Esophagus muscularis mucosa (tissue), 4 donors: ENCODE measurements at regions not wholly inside any gene's neighbourhood (a gene's known extent, or its start where the extent isn't known, plus 50 kb on each side); places are given as distances from the start of the nearest gene placed in this dataset.

Experiments
- DNase-seq: peaks from one replicate; pipeline ENCODE4 v3.0.0-alpha.2; 2017; ENCODE audit errors: extremely low spot score
- H3K27ac ChIP-seq, 4 donors: fragments of 200-600 bp; sonication (generic); replicated peaks in 1 of 4; 1 replicate in 3 of 4; 2 replicates in 1 of 4; pipeline ENCODE4 v1.5.1; 2016 to 2019; ENCODE audit warnings: mild to moderate bottlenecking in 1 of 4
- H3K27me3 ChIP-seq, 4 donors: fragments of 200-600 bp; sonication (generic); one replicate each; pipeline versions ENCODE4 v1.5.1 to v1.6.0; 2016 to 2019
- H3K36me3 ChIP-seq, 4 donors: fragments of 200-600 bp; sonication (generic); one replicate each; pipeline ENCODE4 v1.5.1; 2016 to 2019
- H3K4me1 ChIP-seq, 4 donors: fragments of 200-600 bp; sonication (generic); one replicate each; pipeline ENCODE4 v1.5.1; 2016 to 2019
- H3K4me3 ChIP-seq, 4 donors: fragments of 200-600 bp; sonication (generic); 1 replicate in 2 of 4; 2 replicates in 2 of 4; pipeline ENCODE4 v1.5.1; 2016 to 2019; ENCODE audit warnings: mild to moderate bottlenecking in 4 of 4, moderate library complexity in 1 of 4
- H3K9me3 ChIP-seq, 4 donors: fragments of 200-600 bp; sonication (generic); 1 replicate in 3 of 4; 2 replicates in 1 of 4; pipeline ENCODE4 v1.5.1; 2016 to 2019
- EP300 ChIP-seq: sonication (generic); formaldehyde crosslinking; IDR thresholded peaks from one replicate; pipeline ENCODE4 v1.6.1; 2017; ENCODE audit warnings: antibody characterized with exemption
- POLR2A ChIP-seq: fragments of 450-650 bp; IDR thresholded peaks from one replicate; pipeline ENCODE4 v1.6.1; 2017; ENCODE audit warnings: antibody characterized with exemption, moderate library complexity, mild to moderate bottlenecking, low read depth
- POLR2AphosphoS5 ChIP-seq, 2 donors: sonication (generic); formaldehyde crosslinking; IDR thresholded peaks; one replicate each; pipeline ENCODE4 v1.6.1; 2017; ENCODE audit warnings: antibody characterized with exemption in 2 of 2
- WGBS: methylation state at CpG from one replicate; pipeline ENCODE4 v1.1.5; 2018; 5-methylcytosine and 5-hydroxymethylcytosine counted together
- intact Hi-C: fragments of 100-400 bp; cut with DNase I; formaldehyde crosslinking; loops from one replicate; pipeline ENCODE4 v1.15.1; 2023
- TF ChIP-seq, protein P1 (sequence below), 3 experiments: fragments of 200-600 bp in 2 of 3; fragments of 450-650 bp in 1 of 3; sonication (generic) in 2 of 3; IDR thresholded peaks; one replicate each; pipeline ENCODE4 v1.5.1; 2017 to 2019; ENCODE audit warnings: antibody characterized with exemption in 3 of 3, mild to moderate bottlenecking in 2 of 3, moderate library complexity in 1 of 3

DNA sequence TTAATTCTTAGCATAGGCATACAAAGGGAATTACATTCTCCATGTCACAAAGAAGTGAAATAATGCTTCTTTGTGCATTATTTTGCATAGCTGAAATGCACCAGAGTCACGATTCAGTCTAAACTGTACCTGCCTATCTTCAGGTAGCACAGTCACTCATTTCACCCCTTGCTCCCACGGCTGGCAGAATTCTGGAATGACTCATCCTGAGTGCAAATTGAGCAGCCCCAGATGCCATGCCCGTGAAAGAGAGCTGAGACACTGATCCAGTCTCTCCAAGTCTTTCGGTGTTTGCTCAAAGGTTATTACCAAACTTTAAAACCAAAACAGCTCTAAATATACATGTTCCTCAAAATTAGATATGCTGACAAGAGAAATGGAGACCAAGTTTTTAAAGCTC lies 168.3 kb upstream of the POU3F3 start:
- Histone ChIP-seq H3K4me3 (no peak overlapping the region), H3K27ac (no peak overlapping the region), H3K9me3 (no peaks in the 10 kb centered on the region), H3K4me1 (no peaks in the 10 kb centered on the region), H3K27me3 (no peaks in the 10 kb centered on the region), H3K36me3 (no peaks in the 10 kb centered on the region)
- intact Hi-C loops, result no loop called here
- WGBS, result 64% methylated on average over 4 of the region's 4 CpGs
- TF ChIP-seq POLR2A (no peak), POLR2AphosphoS5 (IDR thresholded peaks at IDR 0.05) (no peak), EP300 (no peak)
- TF ChIP-seq, protein P1, sequence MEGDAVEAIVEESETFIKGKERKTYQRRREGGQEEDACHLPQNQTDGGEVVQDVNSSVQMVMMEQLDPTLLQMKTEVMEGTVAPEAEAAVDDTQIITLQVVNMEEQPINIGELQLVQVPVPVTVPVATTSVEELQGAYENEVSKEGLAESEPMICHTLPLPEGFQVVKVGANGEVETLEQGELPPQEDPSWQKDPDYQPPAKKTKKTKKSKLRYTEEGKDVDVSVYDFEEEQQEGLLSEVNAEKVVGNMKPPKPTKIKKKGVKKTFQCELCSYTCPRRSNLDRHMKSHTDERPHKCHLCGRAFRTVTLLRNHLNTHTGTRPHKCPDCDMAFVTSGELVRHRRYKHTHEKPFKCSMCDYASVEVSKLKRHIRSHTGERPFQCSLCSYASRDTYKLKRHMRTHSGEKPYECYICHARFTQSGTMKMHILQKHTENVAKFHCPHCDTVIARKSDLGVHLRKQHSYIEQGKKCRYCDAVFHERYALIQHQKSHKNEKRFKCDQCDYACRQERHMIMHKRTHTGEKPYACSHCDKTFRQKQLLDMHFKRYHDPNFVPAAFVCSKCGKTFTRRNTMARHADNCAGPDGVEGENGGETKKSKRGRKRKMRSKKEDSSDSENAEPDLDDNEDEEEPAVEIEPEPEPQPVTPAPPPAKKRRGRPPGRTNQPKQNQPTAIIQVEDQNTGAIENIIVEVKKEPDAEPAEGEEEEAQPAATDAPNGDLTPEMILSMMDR (IDR thresholded peaks at IDR 0.05), result no peak
- DNase-seq, result no peak

DNA sequence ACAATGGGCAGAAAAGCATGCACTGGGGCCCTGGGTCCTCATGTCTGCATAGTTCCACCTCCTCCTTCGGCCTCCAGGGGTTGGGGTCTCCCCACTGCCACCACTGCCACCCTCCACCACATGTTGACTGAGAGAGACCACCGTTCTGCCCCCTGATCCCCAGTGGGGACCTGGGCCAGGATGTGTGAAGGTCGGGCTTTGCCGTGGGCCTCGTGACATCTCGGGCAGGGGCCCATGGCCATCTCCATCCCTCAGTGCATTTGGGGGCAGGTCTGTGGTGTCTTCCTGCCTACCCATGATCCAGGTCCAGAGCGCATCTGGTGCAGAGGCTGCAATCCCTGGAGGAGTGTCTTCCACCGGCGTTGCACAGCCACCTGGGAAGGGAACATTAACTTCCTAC lies 166.8 kb upstream of the POU3F3 start:
- no peak overlapping the region for H3K4me3 ChIP-seq
- intact Hi-C loops, result no loop called here
- TF ChIP-seq POLR2A (no peak), POLR2AphosphoS5 (IDR thresholded peaks at IDR 0.05) (no peak), EP300 (no peak)
- TF ChIP-seq, protein P1 (IDR thresholded peaks at IDR 0.05), result no peak
- no peak for DNase-seq
- H3K27ac ChIP-seq, result no peak overlapping the region
- no peaks in the 10 kb centered on the region for H3K27me3 ChIP-seq
- no peaks in the 10 kb centered on the region for H3K36me3 ChIP-seq
- no peaks in the 10 kb centered on the region for H3K9me3 ChIP-seq
- H3K4me1 ChIP-seq, result no peaks in the 10 kb centered on the region
- 96% methylated on average over 9 of the region's 9 CpGs for WGBS

DNA sequence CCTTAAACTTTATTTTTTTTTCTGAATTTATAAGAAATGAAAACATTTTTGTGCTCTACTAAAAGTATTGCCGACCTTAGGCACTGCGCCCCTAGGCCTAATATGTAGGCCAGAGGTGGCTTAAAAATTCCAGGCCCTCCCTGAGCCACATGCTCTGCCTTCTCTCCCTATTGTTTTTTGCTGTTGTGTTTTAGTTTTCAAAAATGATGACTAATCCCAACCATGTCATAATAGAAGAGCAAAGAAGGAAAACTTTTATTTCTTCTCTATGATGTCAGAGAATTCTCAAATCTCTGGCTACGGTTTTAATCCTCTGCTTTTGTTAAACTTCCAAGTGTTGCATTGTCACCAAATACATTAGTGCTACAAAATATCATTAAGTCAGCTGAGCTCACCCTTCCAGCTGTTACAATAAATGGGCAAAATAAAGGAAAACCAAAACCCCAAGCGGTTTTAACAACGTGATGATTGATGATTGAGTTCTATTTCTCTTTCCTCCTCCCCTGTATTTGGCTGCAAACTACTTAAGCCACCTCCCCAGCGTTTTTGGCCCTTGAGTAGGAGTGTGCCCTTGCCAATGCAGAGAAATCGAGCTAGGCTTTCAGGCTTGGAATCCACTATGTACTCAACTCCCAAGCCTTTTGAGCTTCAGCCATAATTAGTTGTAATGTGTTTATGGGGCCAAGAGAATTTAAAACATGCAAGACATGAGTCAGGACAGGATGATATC lies 163.5 kb upstream of the POU3F3 start:
- no peaks in the 10 kb centered on the region for H3K36me3 ChIP-seq
- 64% methylated on average over 7 of the region's 7 CpGs for WGBS
- TF ChIP-seq EP300, result no peak
- no peaks in the 10 kb centered on the region for H3K4me1 ChIP-seq
- H3K4me3 ChIP-seq, result no peak overlapping the region
- intact Hi-C loops, result no loop called here
- no peak for DNase-seq
- no peaks in the 10 kb centered on the region for H3K27me3 ChIP-seq
- no peak overlapping the region for H3K27ac ChIP-seq
- no peaks in the 10 kb centered on the region for H3K9me3 ChIP-seq

DNA sequence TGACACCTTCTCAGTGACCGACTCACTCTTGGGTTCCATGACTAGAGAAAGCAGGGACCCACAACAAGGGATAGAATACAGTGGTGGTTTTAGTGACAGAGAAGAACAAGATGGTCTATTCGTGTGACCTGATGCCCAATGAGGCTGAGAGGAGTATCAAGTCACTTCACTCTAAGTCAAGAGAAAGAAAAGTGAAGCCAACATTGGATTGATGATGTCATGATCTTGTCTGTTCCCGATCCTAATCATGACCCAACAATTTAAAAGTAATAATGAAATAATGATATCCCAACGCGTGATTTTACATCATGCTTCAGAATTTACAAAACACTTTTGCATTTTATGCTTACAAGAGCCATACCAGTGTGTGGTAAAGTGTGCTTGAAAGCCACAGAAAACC lies 155.6 kb upstream of the POU3F3 start:
- Histone ChIP-seq H3K9me3 (no peaks in the 10 kb centered on the region), H3K27ac (no peak overlapping the region), H3K4me1 (no peaks in the 10 kb centered on the region), H3K27me3 (peaks cover 0 to 4% (median 0%) of the 10 kb centered on the region in 4 donors), H3K4me3 (no peak overlapping the region), H3K36me3 (no peaks in the 10 kb centered on the region)
- intact Hi-C loops, result no loop called here
- TF ChIP-seq POLR2AphosphoS5 (IDR thresholded peaks at IDR 0.05), result no peak
- TF ChIP-seq, protein P1 (IDR thresholded peaks at IDR 0.05), result no peak
- TF ChIP-seq POLR2A, result no peak
- TF ChIP-seq EP300, result no peak
- 89% methylated on average over 5 of the region's 5 CpGs for WGBS
- DNase-seq, result no peak

DNA sequence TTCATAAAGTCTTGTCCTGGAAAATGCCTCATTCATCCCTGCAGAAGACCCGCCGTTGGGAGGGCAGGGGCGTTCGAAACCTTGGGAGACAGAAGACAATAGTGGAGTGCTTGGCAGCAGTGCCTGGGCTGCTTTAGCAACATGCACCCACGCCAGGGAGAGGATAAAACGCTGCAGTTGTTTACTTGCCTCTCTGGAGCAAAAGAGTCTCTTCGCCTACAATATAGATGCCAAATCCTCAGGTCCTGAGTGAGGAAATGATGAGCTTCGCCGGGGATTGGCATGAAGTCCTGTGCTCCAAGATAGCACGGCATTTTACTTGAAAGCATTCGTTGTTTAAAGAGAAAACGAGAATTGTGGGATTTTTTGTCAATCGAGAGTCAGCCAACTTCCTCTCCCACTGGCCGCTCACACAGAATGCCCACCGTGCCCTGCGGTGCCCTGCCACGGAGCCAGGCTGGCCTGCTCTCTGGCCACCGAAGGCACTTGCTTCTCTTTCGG lies 152.5 kb upstream of the POU3F3 start:
- TF ChIP-seq POLR2AphosphoS5 (IDR thresholded peaks at IDR 0.05), result no peak
- Histone ChIP-seq H3K27me3 (peaks cover 0 to 4% (median 0%) of the 10 kb centered on the region in 4 donors), H3K4me3 (no peak overlapping the region), H3K4me1 (no peaks in the 10 kb centered on the region), H3K9me3 (no peaks in the 10 kb centered on the region), H3K36me3 (no peaks in the 10 kb centered on the region), H3K27ac (no peak overlapping the region)
- intact Hi-C loops, result no loop called here
- DNase-seq, result no peak
- 84% methylated on average over 19 of the region's 19 CpGs for WGBS
